ENCODE measurements at regions not wholly inside any gene's neighbourhood (a gene's known extent, or its start where the extent isn't known, plus 50 kb on each side); places are given as distances from the start of the nearest gene placed in this dataset.

GRCh38 chr7:25735674-25736242 lies 416.2 kb upstream of the NFE2L3 start:
- Histone ChIP-seq H3K4me2 (ENCODE audit: low read length) (no peak overlapping the region), H3K4me3 (replicated peaks in 1 of 2; ENCODE audit: low read depth in 1 of 2, low read length in 2 of 2) (no peak overlapping the region), H3K79me2 (ENCODE audit: insufficient read depth, low read length) (no peaks in the 10 kb centered on the region), H4K20me1 (ENCODE audit: insufficient read depth) (no peaks in the 10 kb centered on the region), H3K27me3 (ENCODE audit: insufficient read depth, low read length) (peaks cover 55% of the 10 kb centered on the region), H3K27ac (ENCODE audit: low read depth, low read length) (no peak overlapping the region), H3K9me3 (ENCODE audit: control insufficient read depth in 1 of 2, insufficient read depth in 1 of 2, low read depth in 1 of 2, low read length in 2 of 2) (no peaks in the 10 kb centered on the region), H3K4me1 (ENCODE audit: control insufficient read depth in 1 of 2, insufficient read depth in 2 of 2, low read length in 2 of 2) (no peaks in the 10 kb centered on the region), H3K9me2 (ENCODE audit: insufficient read depth) (no peaks in the 10 kb centered on the region), H3K36me3 (ENCODE audit: control insufficient read depth in 1 of 2, insufficient read depth in 2 of 2, low read length in 2 of 2) (no peaks in the 10 kb centered on the region), H3K9ac (ENCODE audit: low read length) (no peak overlapping the region), H2AFZ (ENCODE audit: low read depth, low read length, poor library complexity, severe bottlenecking) (no peak overlapping the region)
- TF ChIP-seq POLR2A (IDR thresholded peaks at IDR 0.05; ENCODE audit: borderline replicate concordance, extremely low read depth, insufficient read depth, insufficient read length) (no peak), SIN3A (IDR thresholded peaks at IDR 0.05; ENCODE audit: low read depth) (no peak), EZH2 (IDR thresholded peaks at IDR 0.05) (no peak), CEBPB (IDR thresholded peaks at IDR 0.05; ENCODE audit: low read depth) (no peak), SP1 (IDR thresholded peaks at IDR 0.05; ENCODE audit: low read depth) (no peak), ZNF274 (IDR thresholded peaks at IDR 0.05; ENCODE audit: low read depth, low read length) (no peak), YY1 (IDR thresholded peaks at IDR 0.05; ENCODE audit: extremely low read depth, insufficient replicate concordance, low read depth, low read length) (no peak), RAD21 (IDR thresholded peaks at IDR 0.05; ENCODE audit: low read depth) (no peak), JUND (IDR thresholded peaks at IDR 0.05) (no peak), TCF7L2 (IDR thresholded peaks at IDR 0.05; ENCODE audit: borderline replicate concordance, extremely low read depth, insufficient read depth, insufficient read length) (no peak), EGR1 (IDR thresholded peaks at IDR 0.05; ENCODE audit: low read depth) (no peak), ELF1 (IDR thresholded peaks at IDR 0.05; ENCODE audit: borderline replicate concordance, low read depth) (no peak)
- TF ChIP-seq, protein P1, sequence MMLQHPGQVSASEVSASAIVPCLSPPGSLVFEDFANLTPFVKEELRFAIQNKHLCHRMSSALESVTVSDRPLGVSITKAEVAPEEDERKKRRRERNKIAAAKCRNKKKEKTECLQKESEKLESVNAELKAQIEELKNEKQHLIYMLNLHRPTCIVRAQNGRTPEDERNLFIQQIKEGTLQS (IDR thresholded peaks at IDR 0.05): no peak
- TF ChIP-seq, protein P2, sequence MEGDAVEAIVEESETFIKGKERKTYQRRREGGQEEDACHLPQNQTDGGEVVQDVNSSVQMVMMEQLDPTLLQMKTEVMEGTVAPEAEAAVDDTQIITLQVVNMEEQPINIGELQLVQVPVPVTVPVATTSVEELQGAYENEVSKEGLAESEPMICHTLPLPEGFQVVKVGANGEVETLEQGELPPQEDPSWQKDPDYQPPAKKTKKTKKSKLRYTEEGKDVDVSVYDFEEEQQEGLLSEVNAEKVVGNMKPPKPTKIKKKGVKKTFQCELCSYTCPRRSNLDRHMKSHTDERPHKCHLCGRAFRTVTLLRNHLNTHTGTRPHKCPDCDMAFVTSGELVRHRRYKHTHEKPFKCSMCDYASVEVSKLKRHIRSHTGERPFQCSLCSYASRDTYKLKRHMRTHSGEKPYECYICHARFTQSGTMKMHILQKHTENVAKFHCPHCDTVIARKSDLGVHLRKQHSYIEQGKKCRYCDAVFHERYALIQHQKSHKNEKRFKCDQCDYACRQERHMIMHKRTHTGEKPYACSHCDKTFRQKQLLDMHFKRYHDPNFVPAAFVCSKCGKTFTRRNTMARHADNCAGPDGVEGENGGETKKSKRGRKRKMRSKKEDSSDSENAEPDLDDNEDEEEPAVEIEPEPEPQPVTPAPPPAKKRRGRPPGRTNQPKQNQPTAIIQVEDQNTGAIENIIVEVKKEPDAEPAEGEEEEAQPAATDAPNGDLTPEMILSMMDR (IDR thresholded peaks at IDR 0.05 in 2 of 3, conservative IDR thresholded peaks at IDR 0.05 in 1 of 3; ENCODE audit: borderline replicate concordance in 1 of 3, insufficient read depth in 1 of 3, low read depth in 2 of 3, low read length in 2 of 3): no peak
- TF ChIP-seq, protein P3, sequence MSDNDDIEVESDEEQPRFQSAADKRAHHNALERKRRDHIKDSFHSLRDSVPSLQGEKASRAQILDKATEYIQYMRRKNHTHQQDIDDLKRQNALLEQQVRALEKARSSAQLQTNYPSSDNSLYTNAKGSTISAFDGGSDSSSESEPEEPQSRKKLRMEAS (IDR thresholded peaks at IDR 0.05): no peak
- TF ChIP-seq, protein P4, sequence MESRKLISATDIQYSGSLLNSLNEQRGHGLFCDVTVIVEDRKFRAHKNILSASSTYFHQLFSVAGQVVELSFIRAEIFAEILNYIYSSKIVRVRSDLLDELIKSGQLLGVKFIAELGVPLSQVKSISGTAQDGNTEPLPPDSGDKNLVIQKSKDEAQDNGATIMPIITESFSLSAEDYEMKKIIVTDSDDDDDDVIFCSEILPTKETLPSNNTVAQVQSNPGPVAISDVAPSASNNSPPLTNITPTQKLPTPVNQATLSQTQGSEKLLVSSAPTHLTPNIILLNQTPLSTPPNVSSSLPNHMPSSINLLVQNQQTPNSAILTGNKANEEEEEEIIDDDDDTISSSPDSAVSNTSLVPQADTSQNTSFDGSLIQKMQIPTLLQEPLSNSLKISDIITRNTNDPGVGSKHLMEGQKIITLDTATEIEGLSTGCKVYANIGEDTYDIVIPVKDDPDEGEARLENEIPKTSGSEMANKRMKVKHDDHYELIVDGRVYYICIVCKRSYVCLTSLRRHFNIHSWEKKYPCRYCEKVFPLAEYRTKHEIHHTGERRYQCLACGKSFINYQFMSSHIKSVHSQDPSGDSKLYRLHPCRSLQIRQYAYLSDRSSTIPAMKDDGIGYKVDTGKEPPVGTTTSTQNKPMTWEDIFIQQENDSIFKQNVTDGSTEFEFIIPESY (IDR thresholded peaks at IDR 0.05; ENCODE audit: extremely low read depth, insufficient replicate concordance, low read length): no peak
- intact Hi-C loops (cut with micrococcal nuclease): no loop called here
- BruUV-seq (replicated peaks): no TSS peak
- RAD21 ChIA-PET (ENCODE audit: low non-redundant PET in 1 of 2, low total read pairs in 2 of 2, uncharacterized antibody in 2 of 2, unreplicated experiment in 2 of 2): no interaction called here
- DNase-seq (ENCODE audit: low read depth, low spot score) (no peak), ATAC-seq (no peak)
- CTCF ChIA-PET: no interaction called here
- POLR2A ChIA-PET: no interaction called here

Data from HCT116 (cell line).